ENCODE measurements at regions not wholly inside any gene's neighbourhood (a gene's known extent, or its start where the extent isn't known, plus 50 kb on each side); places are given as distances from the start of the nearest gene placed in this dataset.

DNA sequence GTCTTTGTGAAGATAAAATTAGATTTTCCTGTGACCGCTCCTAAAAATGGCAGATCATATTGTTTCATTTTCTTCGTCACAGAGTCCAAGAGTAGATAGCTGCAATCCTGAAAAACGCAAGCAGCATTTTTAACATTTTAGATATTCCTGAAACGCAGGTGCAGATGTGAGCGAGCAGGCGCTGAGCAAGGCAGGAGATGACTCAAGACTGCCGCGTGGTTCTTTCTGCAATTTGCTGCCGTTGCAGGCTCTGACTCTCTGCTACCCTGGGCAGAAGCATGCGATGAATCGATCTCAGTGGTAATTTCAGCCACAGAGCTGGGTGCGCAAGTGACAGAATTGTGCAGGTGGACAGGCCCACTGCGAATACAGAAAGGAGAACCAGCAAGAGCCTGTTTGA lies 331.9 kb downstream of the ACTR3B start:
- Histone ChIP-seq H3K9me3 (replicated peaks) (peaks cover 15% of the 10 kb centered on the region), H3K27ac (replicated peaks) (no peak overlapping the region), H3K4me3 (no peak overlapping the region), H3K36me3 (no peaks in the 10 kb centered on the region), H3K4me1 (no peaks in the 10 kb centered on the region), H3K27me3 (ENCODE audit: low read depth) (peaks cover 24% of the 10 kb centered on the region)
- TF ChIP-seq, protein P1, sequence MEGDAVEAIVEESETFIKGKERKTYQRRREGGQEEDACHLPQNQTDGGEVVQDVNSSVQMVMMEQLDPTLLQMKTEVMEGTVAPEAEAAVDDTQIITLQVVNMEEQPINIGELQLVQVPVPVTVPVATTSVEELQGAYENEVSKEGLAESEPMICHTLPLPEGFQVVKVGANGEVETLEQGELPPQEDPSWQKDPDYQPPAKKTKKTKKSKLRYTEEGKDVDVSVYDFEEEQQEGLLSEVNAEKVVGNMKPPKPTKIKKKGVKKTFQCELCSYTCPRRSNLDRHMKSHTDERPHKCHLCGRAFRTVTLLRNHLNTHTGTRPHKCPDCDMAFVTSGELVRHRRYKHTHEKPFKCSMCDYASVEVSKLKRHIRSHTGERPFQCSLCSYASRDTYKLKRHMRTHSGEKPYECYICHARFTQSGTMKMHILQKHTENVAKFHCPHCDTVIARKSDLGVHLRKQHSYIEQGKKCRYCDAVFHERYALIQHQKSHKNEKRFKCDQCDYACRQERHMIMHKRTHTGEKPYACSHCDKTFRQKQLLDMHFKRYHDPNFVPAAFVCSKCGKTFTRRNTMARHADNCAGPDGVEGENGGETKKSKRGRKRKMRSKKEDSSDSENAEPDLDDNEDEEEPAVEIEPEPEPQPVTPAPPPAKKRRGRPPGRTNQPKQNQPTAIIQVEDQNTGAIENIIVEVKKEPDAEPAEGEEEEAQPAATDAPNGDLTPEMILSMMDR (IDR thresholded peaks at IDR 0.05; ENCODE audit: borderline replicate concordance), result no peak
- DNase-seq, result no peak
- intact Hi-C loops (cut with micrococcal nuclease), result no loop called here

DNA sequence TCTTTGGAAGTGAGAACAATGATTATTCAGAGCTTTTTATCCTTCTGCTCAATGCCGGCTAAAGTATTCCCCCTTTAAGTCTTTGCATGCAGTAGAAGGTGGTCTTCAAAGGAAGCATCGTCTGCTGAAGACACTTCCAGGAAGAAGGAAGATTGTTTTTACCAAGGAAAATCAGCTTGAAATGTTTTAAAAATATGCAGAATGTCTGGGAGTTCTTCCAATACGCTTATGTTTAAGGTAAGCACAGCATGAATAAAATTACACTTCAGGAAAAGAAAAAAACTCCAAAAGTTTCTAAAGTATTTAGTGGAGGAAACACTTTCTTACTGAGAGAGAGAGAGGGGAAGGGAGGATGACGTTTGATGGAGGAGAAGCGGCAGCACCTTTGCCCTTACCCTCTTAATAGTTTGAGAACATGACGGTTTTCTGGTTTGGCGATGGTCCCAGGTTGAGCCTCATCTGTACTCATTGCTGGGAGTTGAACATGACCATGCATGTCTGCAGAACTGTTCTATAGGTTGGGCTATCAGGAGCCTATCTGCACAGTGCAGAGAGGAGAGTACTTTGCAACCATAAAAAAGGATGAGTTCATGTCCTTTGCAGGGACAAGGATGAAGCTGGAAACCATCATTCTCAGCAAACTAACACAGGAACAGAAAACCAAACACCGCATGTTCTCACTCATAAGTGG lies 338.1 kb downstream of the ACTR3B start:
- no peak overlapping the region for H3K4me3 ChIP-seq
- TF ChIP-seq, protein P1 (IDR thresholded peaks at IDR 0.05; ENCODE audit: borderline replicate concordance), result no peak
- intact Hi-C loops (cut with micrococcal nuclease), result no loop called here
- H3K27ac ChIP-seq (replicated peaks), result no peak overlapping the region
- no peaks in the 10 kb centered on the region for H3K36me3 ChIP-seq
- DNase-seq, result no peak
- peaks cover 15% of the 10 kb centered on the region for H3K9me3 ChIP-seq (replicated peaks)
- H3K27me3 ChIP-seq (ENCODE audit: low read depth), result peaks cover 12% of the 10 kb centered on the region
- H3K4me1 ChIP-seq, result no peaks in the 10 kb centered on the region

DNA sequence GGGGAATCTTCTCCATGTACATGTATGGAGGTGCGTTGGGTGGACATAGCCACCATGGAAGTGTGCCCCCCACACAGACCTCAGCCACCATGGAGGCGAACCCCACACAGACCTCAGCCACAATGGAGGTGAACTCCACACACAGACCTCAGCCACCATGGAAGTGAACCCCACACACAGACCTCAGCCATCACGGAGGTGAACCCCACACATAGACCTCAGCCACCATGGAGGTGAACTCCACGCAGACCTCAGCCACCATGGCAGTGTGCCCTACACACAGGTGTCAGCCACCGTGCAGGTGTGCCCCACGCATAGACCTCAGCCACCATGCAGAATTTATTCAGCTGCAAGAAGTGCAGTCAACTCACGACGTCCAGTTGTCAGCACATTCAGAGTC lies 339.7 kb downstream of the ACTR3B start:
- DNase-seq, result no peak
- no peak overlapping the region for H3K27ac ChIP-seq (replicated peaks)
- H3K27me3 ChIP-seq (ENCODE audit: low read depth), result no peaks in the 10 kb centered on the region
- H3K4me3 ChIP-seq, result no peak overlapping the region
- H3K36me3 ChIP-seq, result no peaks in the 10 kb centered on the region
- no peaks in the 10 kb centered on the region for H3K4me1 ChIP-seq
- TF ChIP-seq, protein P1 (IDR thresholded peaks at IDR 0.05; ENCODE audit: borderline replicate concordance), result no peak
- peaks cover 15% of the 10 kb centered on the region for H3K9me3 ChIP-seq (replicated peaks)
- intact Hi-C loops (cut with micrococcal nuclease), result no loop called here

DNA sequence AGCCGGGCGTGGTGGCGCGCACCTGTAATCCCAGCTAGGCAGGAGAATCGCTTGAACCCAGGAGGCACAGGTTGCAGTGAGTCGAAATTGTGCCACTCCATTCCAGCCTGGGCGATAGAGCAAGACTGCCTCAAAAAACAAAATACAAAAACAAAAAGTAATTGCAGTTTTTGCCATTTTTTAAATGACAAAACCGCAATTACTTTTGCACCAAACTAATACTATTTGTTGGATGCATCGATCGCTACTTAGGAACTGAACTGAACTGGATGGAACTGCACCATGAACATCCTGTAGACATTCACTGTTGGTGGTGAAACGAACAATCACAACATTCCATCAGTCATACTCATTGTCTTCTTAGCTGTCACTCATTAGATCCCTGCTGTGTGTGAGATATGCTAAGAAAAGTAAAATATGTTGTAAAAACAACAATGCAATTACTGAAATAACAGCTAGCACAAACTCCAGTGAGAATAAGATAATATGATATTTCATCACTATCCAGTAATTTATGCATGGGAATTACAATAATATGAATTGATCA lies 341.2 kb downstream of the ACTR3B start:
- Histone ChIP-seq H3K9me3 (replicated peaks) (peaks cover 4% of the 10 kb centered on the region), H3K27me3 (ENCODE audit: low read depth) (no peaks in the 10 kb centered on the region), H3K27ac (replicated peaks) (no peak overlapping the region), H3K36me3 (no peaks in the 10 kb centered on the region), H3K4me1 (no peaks in the 10 kb centered on the region), H3K4me3 (no peak overlapping the region)
- DNase-seq, result no peak
- TF ChIP-seq, protein P1 (IDR thresholded peaks at IDR 0.05; ENCODE audit: borderline replicate concordance), result no peak
- intact Hi-C loops (cut with micrococcal nuclease), result no loop called here

DNA sequence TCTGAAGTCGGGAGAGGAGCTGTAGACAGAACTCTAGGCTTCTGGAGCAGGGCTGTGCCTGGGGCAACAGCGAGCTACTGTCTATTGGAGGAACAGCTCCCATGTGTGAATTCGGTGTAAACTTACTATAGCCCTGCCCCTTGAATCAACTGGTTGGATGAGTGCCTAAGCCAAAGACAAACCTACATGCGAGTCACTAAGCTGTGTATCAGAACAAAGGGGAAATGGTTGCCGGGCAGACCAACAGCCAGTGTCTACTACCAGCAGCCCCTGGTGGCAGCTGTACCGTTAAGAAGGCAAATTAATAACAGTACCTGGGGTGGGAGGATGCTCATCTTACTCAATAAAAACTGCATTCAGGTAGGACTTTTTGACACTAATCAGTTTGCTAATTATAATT lies 343.6 kb downstream of the ACTR3B start:
- no peak for DNase-seq
- H3K36me3 ChIP-seq, result no peaks in the 10 kb centered on the region
- TF ChIP-seq, protein P1 (IDR thresholded peaks at IDR 0.05; ENCODE audit: borderline replicate concordance), result no peak
- intact Hi-C loops (cut with micrococcal nuclease), result no loop called here
- no peak overlapping the region for H3K27ac ChIP-seq (replicated peaks)
- H3K4me1 ChIP-seq, result no peaks in the 10 kb centered on the region
- H3K9me3 ChIP-seq (replicated peaks), result no peaks in the 10 kb centered on the region
- no peak overlapping the region for H3K4me3 ChIP-seq
- H3K27me3 ChIP-seq (ENCODE audit: low read depth), result peaks cover 5% of the 10 kb centered on the region
